HEK293 (cell line): ENCODE measurements at regions not wholly inside any gene's neighbourhood (a gene's known extent, or its start where the extent isn't known, plus 50 kb on each side); places are given as distances from the start of the nearest gene placed in this dataset.

Source experiments
- CTCF ChIA-PET: fragments of 350-600 bp; formaldehyde crosslinking; extraction: SDS; loops from one replicate; lab custom pipeline; 2021; ENCODE audit warnings: antibody characterized with exemption; lab: Yijun Ruan, JAX
- POLR2A ChIA-PET: fragments of 300-600 bp; formaldehyde crosslinking; extraction: SDS; loops from one replicate; lab custom pipeline; 2020; ENCODE audit warnings: antibody characterized with exemption, inconsistent platforms; lab: Yijun Ruan, JAX
- H3K27ac ChIP-seq: fragments of 200-500 bp; sonication (Bioruptor generic); 2 replicates; pipeline ENCODE4 v1.5.1; 2014; ENCODE audit warnings: low read depth, low read length, control low read depth, inconsistent platforms; ENCODE audit errors: extremely low read depth
- H3K36me3 ChIP-seq, 2 experiments: fragments of 200-500 bp in 1 of 2; sonication (Bioruptor generic) in 1 of 2; 1 replicate in 1 of 2; 2 replicates in 1 of 2; pipeline ENCODE4 v1.5.1; 2014 to 2017; ENCODE audit warnings: inconsistent platforms in 2 of 2, low read length in 2 of 2; ENCODE audit not compliant: control insufficient read depth in 2 of 2, insufficient read depth in 1 of 2
- H3K4me1 ChIP-seq: fragments of 200-500 bp; sonication (Bioruptor generic); 2 replicates; pipeline ENCODE4 v1.5.1; 2014; ENCODE audit warnings: mild to moderate bottlenecking, low read length, inconsistent platforms; ENCODE audit not compliant: control insufficient read depth, insufficient read depth
- H3K4me3 ChIP-seq: 2 replicates; pipeline ENCODE4 v1.5.1; 2011; ENCODE audit warnings: low read depth, mild to moderate bottlenecking, control low read depth, low read length, moderate library complexity
- H3K9me3 ChIP-seq: fragments of 200-500 bp; sonication (Bioruptor generic); 2 replicates; pipeline ENCODE4 v1.5.1; 2014; ENCODE audit warnings: low read depth, low read length, inconsistent platforms; ENCODE audit not compliant: control insufficient read depth, insufficient read depth
- AEBP2 ChIP-seq: fragments of 450-650 bp; formaldehyde crosslinking; IDR thresholded peaks from 2 replicates; pipeline ENCODE4 v1.5.1; 2016; ENCODE audit warnings: missing biosample characterization, missing genetic modification characterization, borderline replicate concordance
- BCL6B ChIP-seq: fragments of 450-650 bp; formaldehyde crosslinking; IDR thresholded peaks from 2 replicates; pipeline ENCODE4 v1.5.1; 2017; ENCODE audit warnings: missing biosample characterization, missing genetic modification characterization
- KLF7 ChIP-seq: fragments of 450-650 bp; formaldehyde crosslinking; IDR thresholded peaks from 2 replicates; pipeline ENCODE4 v1.5.1; 2016; ENCODE audit warnings: missing biosample characterization, missing genetic modification characterization, borderline replicate concordance
- KLF8 ChIP-seq: fragments of 450-650 bp; formaldehyde crosslinking; IDR thresholded peaks from 2 replicates; pipeline ENCODE4 v1.5.1; 2016; ENCODE audit warnings: missing biosample characterization, missing genetic modification characterization
- OSR2 ChIP-seq: fragments of 450-650 bp; formaldehyde crosslinking; IDR thresholded peaks from 2 replicates; pipeline ENCODE4 v1.5.1; 2016; ENCODE audit warnings: missing biosample characterization, missing genetic modification characterization
- SCRT2 ChIP-seq: fragments of 450-650 bp; formaldehyde crosslinking; IDR thresholded peaks from 2 replicates; pipeline ENCODE4 v1.5.1; 2016; ENCODE audit warnings: missing biosample characterization, missing genetic modification characterization
- SP7 ChIP-seq: fragments of 450-650 bp; formaldehyde crosslinking; IDR thresholded peaks from 2 replicates; pipeline ENCODE4 v1.5.1; 2016; ENCODE audit warnings: missing biosample characterization, missing genetic modification characterization
- YY2 ChIP-seq: fragments of 450-650 bp; formaldehyde crosslinking; IDR thresholded peaks from 2 replicates; pipeline ENCODE4 v1.5.1; 2016; ENCODE audit warnings: missing biosample characterization, missing genetic modification characterization
- ZFHX2 ChIP-seq: fragments of 450-650 bp; formaldehyde crosslinking; conservative IDR thresholded peaks from 2 replicates; pipeline ENCODE4 v1.5.1; 2016; ENCODE audit warnings: missing biosample characterization, missing genetic modification characterization
- ZNF10 ChIP-seq: fragments of 450-650 bp; formaldehyde crosslinking; IDR thresholded peaks from 2 replicates; pipeline ENCODE4 v1.5.1; 2017; ENCODE audit warnings: missing biosample characterization, missing genetic modification characterization
- ZNF121 ChIP-seq: fragments of 450-650 bp; formaldehyde crosslinking; IDR thresholded peaks from 2 replicates; pipeline ENCODE4 v1.5.1; 2016; ENCODE audit warnings: missing biosample characterization, missing genetic modification characterization
- ZNF138 ChIP-seq: fragments of 450-650 bp; formaldehyde crosslinking; IDR thresholded peaks from 2 replicates; pipeline ENCODE4 v1.5.1; 2016; ENCODE audit warnings: missing biosample characterization, missing genetic modification characterization, borderline replicate concordance
- ZNF19 ChIP-seq: fragments of 450-650 bp; formaldehyde crosslinking; IDR thresholded peaks from 2 replicates; pipeline ENCODE4; 2016; ENCODE audit warnings: missing biosample characterization, missing genetic modification characterization, low read depth
- ZNF24 ChIP-seq: fragments of 450-650 bp; formaldehyde crosslinking; IDR thresholded peaks from 2 replicates; pipeline ENCODE4 v1.5.1; 2016; ENCODE audit warnings: missing biosample characterization, missing genetic modification characterization
- ZNF26 ChIP-seq: fragments of 450-650 bp; formaldehyde crosslinking; IDR thresholded peaks from 2 replicates; pipeline ENCODE4 v1.5.1; 2016; ENCODE audit warnings: missing biosample characterization, missing genetic modification characterization
- ZNF324 ChIP-seq: fragments of 450-650 bp; formaldehyde crosslinking; IDR thresholded peaks from 2 replicates; pipeline ENCODE4 v1.5.1; 2016; ENCODE audit warnings: missing biosample characterization, missing genetic modification characterization
- ZNF394 ChIP-seq: fragments of 450-650 bp; formaldehyde crosslinking; IDR thresholded peaks from 2 replicates; pipeline ENCODE4 v1.5.1; 2016; ENCODE audit warnings: missing biosample characterization, missing genetic modification characterization, mild to moderate bottlenecking, moderate library complexity, borderline replicate concordance
- ZNF513 ChIP-seq: fragments of 450-650 bp; IDR thresholded peaks from 2 replicates; pipeline ENCODE4 v1.5.1; 2018; ENCODE audit warnings: missing biosample characterization, missing genetic modification characterization
- ZNF521 ChIP-seq: fragments of 450-650 bp; formaldehyde crosslinking; IDR thresholded peaks from 2 replicates; pipeline ENCODE4 v1.5.1; 2017; ENCODE audit warnings: missing biosample characterization, mild to moderate bottlenecking, missing genetic modification characterization
- ZNF530 ChIP-seq: fragments of 450-650 bp; formaldehyde crosslinking; IDR thresholded peaks from 2 replicates; pipeline ENCODE4 v1.5.1; 2016; ENCODE audit warnings: low read depth, missing biosample characterization, missing genetic modification characterization
- ZNF624 ChIP-seq: fragments of 450-650 bp; formaldehyde crosslinking; IDR thresholded peaks from 2 replicates; pipeline ENCODE4 v1.5.1; 2017; ENCODE audit warnings: missing biosample characterization, missing genetic modification characterization
- ZNF660 ChIP-seq: fragments of 450-650 bp; IDR thresholded peaks from 2 replicates; pipeline ENCODE4 v1.5.1; 2018; ENCODE audit warnings: missing biosample characterization, mild to moderate bottlenecking, missing genetic modification characterization
- ZSCAN16 ChIP-seq: fragments of 450-650 bp; formaldehyde crosslinking; IDR thresholded peaks from 2 replicates; pipeline ENCODE4 v1.5.1; 2016; ENCODE audit warnings: missing biosample characterization, missing genetic modification characterization
- ZSCAN23 ChIP-seq: fragments of 450-650 bp; formaldehyde crosslinking; IDR thresholded peaks from 2 replicates; pipeline ENCODE4 v1.5.1; 2016; ENCODE audit warnings: missing biosample characterization, missing genetic modification characterization

GRCh38 chr10:35874311-35875015 is 232.4 kb upstream of the FZD8 start:
- Histone ChIP-seq H3K4me3 (no peak overlapping the region), H3K4me1 (no peaks in the 10 kb centered on the region), H3K9me3 (no peaks in the 10 kb centered on the region; the same call in 1 of the 2 replicates), H3K36me3 (no peaks in the 10 kb centered on the region), H3K27ac (no peak overlapping the region)
- no peak for TF ChIP-seq AEBP2 (tag by site-specific recombination)
- no peak for TF ChIP-seq ZNF24 (tag by site-specific recombination)
- no peak for TF ChIP-seq BCL6B (tag by site-specific recombination)
- no peak for TF ChIP-seq ZSCAN23
- TF ChIP-seq ZNF26 (tag by site-specific recombination), result no peak
- no peak for TF ChIP-seq ZNF513 (tag by site-specific recombination)
- no peak for TF ChIP-seq ZNF521 (tag by site-specific recombination)
- TF ChIP-seq ZNF10 (tag by site-specific recombination), result no peak
- TF ChIP-seq SCRT2 (tag by site-specific recombination), result no peak
- no peak for TF ChIP-seq ZNF624 (tag by site-specific recombination)
- no peak for TF ChIP-seq ZSCAN16
- no peak for TF ChIP-seq YY2
- no peak for TF ChIP-seq ZNF138 (tag by site-specific recombination)
- no peak for TF ChIP-seq ZNF19 (tag by site-specific recombination)
- no peak for TF ChIP-seq ZNF394 (tag by site-specific recombination)
- no peak for TF ChIP-seq SP7 (tag by site-specific recombination)
- TF ChIP-seq ZFHX2, result no peak
- TF ChIP-seq KLF7 (tag by site-specific recombination), result no peak
- no peak for TF ChIP-seq ZNF530 (tag by site-specific recombination)
- POLR2A ChIA-PET, result no interaction called here
- CTCF ChIA-PET, result interaction anchor here (0.6 kb wide), 1 partner anchor 239 kb away, joined by 3 read pairs; no protein-coding TSS in a partner anchor

GRCh38 chr10:35872671-35873070 is 230.6 kb upstream of the FZD8 start:
- POLR2A ChIA-PET, result no interaction called here
- no peak overlapping the region for H3K27ac ChIP-seq
- H3K4me3 ChIP-seq, result no peak overlapping the region
- no peaks in the 10 kb centered on the region for H3K36me3 ChIP-seq
- TF ChIP-seq ZNF660 (tag by site-specific recombination) (no peak), KLF8 (tag by site-specific recombination) (no peak), ZNF121 (tag by site-specific recombination) (no peak), OSR2 (no peak), ZNF324 (tag by site-specific recombination) (no peak), ZSCAN23 (no peak)
- CTCF ChIA-PET, result no interaction called here
- H3K9me3 ChIP-seq, result no peaks in the 10 kb centered on the region; the same call in 1 of the 2 replicates
- H3K4me1 ChIP-seq, result no peaks in the 10 kb centered on the region
